NB4 (cell line): ENCODE measurements at regions not wholly inside any gene's neighbourhood (a gene's known extent, or its start where the extent isn't known, plus 50 kb on each side); places are given as distances from the start of the nearest gene placed in this dataset.
"Not testable (repeated sequence)": the region's sequence is repeated elsewhere in the genome, so short reads cannot be mapped to it uniquely, and the experiment has no call there.

Experiments
- DNase-seq: peaks from one replicate; pipeline ENCODE4 v3.0.0; 2010; ENCODE audit warnings: low read depth
- H3K4me3 ChIP-seq: one replicate; pipeline ENCODE4 v1.5.1; 2011; ENCODE audit warnings: mild to moderate bottlenecking, low read depth, low read length, moderate library complexity

GRCh38 chr1:120288167-120288566 lies 111.8 kb upstream of the SEC22B start:
- not testable (repeated sequence) for DNase-seq, H3K4me3 ChIP-seq

GRCh38 chr1:120282744-120283464 lies 106.6 kb upstream of the SEC22B start:
- DNase-seq = not testable (repeated sequence)

GRCh38 chr1:120278259-120278610 lies 101.9 kb upstream of the SEC22B start:
- DNase-seq, H3K4me3 ChIP-seq: not testable (repeated sequence)

More at GRCh38 chr1:120282744-120283464, 106.6 kb upstream of the SEC22B start:
- H3K4me3 ChIP-seq = not testable (repeated sequence)

GRCh38 chr1:120277428-120278258 lies 101.3 kb upstream of the SEC22B start:
- not testable (repeated sequence) for H3K4me3 ChIP-seq, DNase-seq

GRCh38 chr1:120276710-120277109 lies 100.4 kb upstream of the SEC22B start:
- not testable (repeated sequence) for H3K4me3 ChIP-seq, DNase-seq

GRCh38 chr1:120274438-120274837 lies 98.1 kb upstream of the SEC22B start:
- DNase-seq, H3K4me3 ChIP-seq: not testable (repeated sequence)

GRCh38 chr1:120273363-120273762 lies 97.0 kb upstream of the SEC22B start:
- not testable (repeated sequence) for H3K4me3 ChIP-seq, DNase-seq

- H3K4me3 ChIP-seq, DNase-seq: not testable (repeated sequence)
Observed at GRCh38 chr1:120272242-120272641, 95.9 kb upstream of the SEC22B start.

- H3K4me3 ChIP-seq = not testable (repeated sequence)
Observed at GRCh38 chr1:120271561-120272221, 95.4 kb upstream of the SEC22B start.

GRCh38 chr1:120267894-120268551 lies 91.7 kb upstream of the SEC22B start:
- not testable (repeated sequence) for H3K4me3 ChIP-seq, DNase-seq

More at GRCh38 chr1:120271561-120272221, 95.4 kb upstream of the SEC22B start:
- not testable (repeated sequence) for DNase-seq

- H3K4me3 ChIP-seq, DNase-seq: not testable (repeated sequence)
Observed at GRCh38 chr1:120264564-120264963, 88.2 kb upstream of the SEC22B start.

- DNase-seq, H3K4me3 ChIP-seq: not testable (repeated sequence)
Observed at GRCh38 chr1:120262791-120263751, 86.8 kb upstream of the SEC22B start.

GRCh38 chr1:120257778-120258105 lies 81.4 kb upstream of the SEC22B start:
- not testable (repeated sequence) for DNase-seq, H3K4me3 ChIP-seq

GRCh38 chr1:120257064-120257777 lies 80.9 kb upstream of the SEC22B start:
- not testable (repeated sequence) for DNase-seq, H3K4me3 ChIP-seq

GRCh38 chr1:120250756-120251155 lies 74.4 kb upstream of the SEC22B start:
- DNase-seq = not testable (repeated sequence)

GRCh38 chr1:120248726-120249427 lies 72.6 kb upstream of the SEC22B start:
- H3K4me3 ChIP-seq, DNase-seq: not testable (repeated sequence)

More at GRCh38 chr1:120250756-120251155, 74.4 kb upstream of the SEC22B start:
- H3K4me3 ChIP-seq = not testable (repeated sequence)

- DNase-seq, H3K4me3 ChIP-seq: not testable (repeated sequence)
Observed at GRCh38 chr1:120248203-120248602, 71.9 kb upstream of the SEC22B start.
